ENCODE measurements at regions not wholly inside any gene's neighbourhood (a gene's known extent, or its start where the extent isn't known, plus 50 kb on each side); places are given as distances from the start of the nearest gene placed in this dataset.
A peak's percentile ranks its signal among the peaks of the same experiment; 100 is the strongest.

DNA sequence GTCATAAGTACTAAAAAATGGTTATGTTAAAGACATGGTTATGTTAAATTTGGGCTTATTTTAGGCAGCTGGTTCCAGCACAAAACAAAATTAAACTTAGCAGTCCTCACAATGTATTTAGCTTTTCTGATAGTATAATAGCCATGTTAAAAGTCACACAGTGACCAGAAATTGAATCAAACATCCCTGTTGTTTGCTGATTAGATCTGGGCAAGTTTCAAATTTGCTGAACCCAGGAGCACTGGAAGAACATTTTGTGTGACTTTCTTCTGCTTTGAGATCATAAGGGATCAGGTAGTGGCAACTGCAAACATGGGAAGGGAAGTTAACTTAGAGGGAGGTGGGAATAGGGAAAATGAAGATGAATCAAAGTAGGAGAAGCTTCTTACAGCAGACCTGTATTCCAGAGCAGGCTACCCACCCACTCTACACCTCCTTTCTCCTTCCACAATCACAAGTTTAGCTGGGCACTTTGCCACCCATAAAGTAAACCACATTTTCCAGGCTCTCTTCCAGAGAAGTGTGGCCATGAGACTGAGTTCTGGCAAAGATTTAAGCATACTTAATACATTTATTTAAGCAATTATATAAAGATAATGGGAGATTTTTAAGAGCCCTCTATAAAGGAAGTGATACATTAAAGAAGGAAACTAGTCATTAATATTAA lies 616.1 kb upstream of the LRATD1 start:
- Histone ChIP-seq H3K36me3 (ENCODE audit: insufficient read depth) (no peaks in the 10 kb centered on the region), H3K27ac (ENCODE audit: low read depth) (no peak overlapping the region), H3F3A (replicated peaks; ENCODE audit: low read depth) (no peaks in the 10 kb centered on the region), H3K9me2 (ENCODE audit: insufficient read depth) (no peaks in the 10 kb centered on the region), H3K79me2 (replicated peaks; ENCODE audit: insufficient read depth) (no peaks in the 10 kb centered on the region), H3K4me1 (ENCODE audit: insufficient read depth) (no peaks in the 10 kb centered on the region), H3K27me3 (ENCODE audit: insufficient read depth) (no peaks in the 10 kb centered on the region), H2AFZ (peak overlapping the region; percentile 76), H3K4me3 (no peak overlapping the region), H4K20me1 (replicated peaks; ENCODE audit: insufficient read depth) (no peaks in the 10 kb centered on the region), H3K4me2 (no peak overlapping the region)
- no peak for ATAC-seq
- TF ChIP-seq ETS1 (IDR thresholded peaks at IDR 0.05), result no peak
- no peak for TF ChIP-seq NANOG (IDR thresholded peaks at IDR 0.05; ENCODE audit: borderline replicate concordance)
- TF ChIP-seq JUNB (IDR thresholded peaks at IDR 0.05; ENCODE audit: unreplicated experiment), result no peak
- TF ChIP-seq CTCF (conservative IDR thresholded peaks at IDR 0.05; ENCODE audit: low read depth in 2 of 2), result no peak
- TF ChIP-seq, protein P1, sequence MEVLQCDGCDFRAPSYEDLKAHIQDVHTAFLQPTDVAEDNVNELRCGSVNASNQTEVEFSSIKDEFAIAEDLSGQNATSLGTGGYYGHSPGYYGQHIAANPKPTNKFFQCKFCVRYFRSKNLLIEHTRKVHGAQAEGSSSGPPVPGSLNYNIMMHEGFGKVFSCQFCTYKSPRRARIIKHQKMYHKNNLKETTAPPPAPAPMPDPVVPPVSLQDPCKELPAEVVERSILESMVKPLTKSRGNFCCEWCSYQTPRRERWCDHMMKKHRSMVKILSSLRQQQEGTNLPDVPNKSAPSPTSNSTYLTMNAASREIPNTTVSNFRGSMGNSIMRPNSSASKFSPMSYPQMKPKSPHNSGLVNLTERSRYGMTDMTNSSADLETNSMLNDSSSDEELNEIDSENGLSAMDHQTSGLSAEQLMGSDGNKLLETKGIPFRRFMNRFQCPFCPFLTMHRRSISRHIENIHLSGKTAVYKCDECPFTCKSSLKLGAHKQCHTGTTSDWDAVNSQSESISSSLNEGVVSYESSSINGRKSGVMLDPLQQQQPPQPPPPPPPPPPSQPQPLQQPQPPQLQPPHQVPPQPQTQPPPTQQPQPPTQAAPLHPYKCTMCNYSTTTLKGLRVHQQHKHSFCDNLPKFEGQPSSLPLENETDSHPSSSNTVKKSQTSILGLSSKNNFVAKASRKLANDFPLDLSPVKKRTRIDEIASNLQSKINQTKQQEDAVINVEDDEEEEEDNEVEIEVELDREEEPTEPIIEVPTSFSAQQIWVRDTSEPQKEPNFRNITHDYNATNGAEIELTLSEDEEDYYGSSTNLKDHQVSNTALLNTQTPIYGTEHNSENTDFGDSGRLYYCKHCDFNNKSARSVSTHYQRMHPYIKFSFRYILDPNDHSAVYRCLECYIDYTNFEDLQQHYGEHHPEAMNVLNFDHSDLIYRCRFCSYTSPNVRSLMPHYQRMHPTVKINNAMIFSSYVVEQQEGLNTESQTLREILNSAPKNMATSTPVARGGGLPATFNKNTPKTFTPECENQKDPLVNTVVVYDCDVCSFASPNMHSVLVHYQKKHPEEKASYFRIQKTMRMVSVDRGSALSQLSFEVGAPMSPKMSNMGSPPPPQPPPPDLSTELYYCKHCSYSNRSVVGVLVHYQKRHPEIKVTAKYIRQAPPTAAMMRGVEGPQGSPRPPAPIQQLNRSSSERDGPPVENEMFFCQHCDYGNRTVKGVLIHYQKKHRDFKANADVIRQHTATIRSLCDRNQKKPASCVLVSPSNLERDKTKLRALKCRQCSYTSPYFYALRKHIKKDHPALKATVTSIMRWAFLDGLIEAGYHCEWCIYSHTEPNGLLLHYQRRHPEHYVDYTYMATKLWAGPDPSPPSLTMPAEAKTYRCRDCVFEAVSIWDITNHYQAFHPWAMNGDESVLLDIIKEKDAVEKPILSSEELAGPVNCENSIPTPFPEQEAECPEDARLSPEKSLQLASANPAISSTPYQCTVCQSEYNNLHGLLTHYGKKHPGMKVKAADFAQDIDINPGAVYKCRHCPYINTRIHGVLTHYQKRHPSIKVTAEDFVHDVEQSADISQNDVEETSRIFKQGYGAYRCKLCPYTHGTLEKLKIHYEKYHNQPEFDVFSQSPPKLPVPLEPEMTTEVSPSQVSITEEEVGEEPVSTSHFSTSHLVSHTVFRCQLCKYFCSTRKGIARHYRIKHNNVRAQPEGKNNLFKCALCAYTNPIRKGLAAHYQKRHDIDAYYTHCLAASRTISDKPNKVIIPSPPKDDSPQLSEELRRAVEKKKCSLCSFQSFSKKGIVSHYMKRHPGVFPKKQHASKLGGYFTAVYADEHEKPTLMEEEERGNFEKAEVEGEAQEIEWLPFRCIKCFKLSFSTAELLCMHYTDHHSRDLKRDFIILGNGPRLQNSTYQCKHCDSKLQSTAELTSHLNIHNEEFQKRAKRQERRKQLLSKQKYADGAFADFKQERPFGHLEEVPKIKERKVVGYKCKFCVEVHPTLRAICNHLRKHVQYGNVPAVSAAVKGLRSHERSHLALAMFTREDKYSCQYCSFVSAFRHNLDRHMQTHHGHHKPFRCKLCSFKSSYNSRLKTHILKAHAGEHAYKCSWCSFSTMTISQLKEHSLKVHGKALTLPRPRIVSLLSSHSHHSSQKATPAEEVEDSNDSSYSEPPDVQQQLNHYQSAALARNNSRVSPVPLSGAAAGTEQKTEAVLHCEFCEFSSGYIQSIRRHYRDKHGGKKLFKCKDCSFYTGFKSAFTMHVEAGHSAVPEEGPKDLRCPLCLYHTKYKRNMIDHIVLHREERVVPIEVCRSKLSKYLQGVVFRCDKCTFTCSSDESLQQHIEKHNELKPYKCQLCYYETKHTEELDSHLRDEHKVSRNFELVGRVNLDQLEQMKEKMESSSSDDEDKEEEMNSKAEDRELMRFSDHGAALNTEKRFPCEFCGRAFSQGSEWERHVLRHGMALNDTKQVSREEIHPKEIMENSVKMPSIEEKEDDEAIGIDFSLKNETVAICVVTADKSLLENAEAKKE (CRISPR knock-in tag; IDR thresholded peaks at IDR 0.05), result no peak
- TF ChIP-seq POLR2AphosphoS5 (IDR thresholded peaks at IDR 0.05; ENCODE audit: low read depth), result no peak
- TF ChIP-seq STAT1 (IDR thresholded peaks at IDR 0.05; ENCODE audit: unreplicated experiment), result no peak
- TF ChIP-seq REST (IDR thresholded peaks at IDR 0.05; ENCODE audit: unreplicated experiment), result no peak
- no peak for TF ChIP-seq EZH2phosphoT487 (IDR thresholded peaks at IDR 0.05; ENCODE audit: unreplicated experiment)
- no peak for TF ChIP-seq EZH2 (IDR thresholded peaks at IDR 0.05; ENCODE audit: low read depth, unreplicated experiment)
- TF ChIP-seq CREB1 (CRISPR knock-in tag; IDR thresholded peaks at IDR 0.05; ENCODE audit: low read depth), result no peak
- TF ChIP-seq ZNF331 (CRISPR knock-in tag; IDR thresholded peaks at IDR 0.05; ENCODE audit: low read depth), result no peak
- no peak for TF ChIP-seq ZNF114 (CRISPR knock-in tag; IDR thresholded peaks at IDR 0.05)
- Mint-ChIP-seq H3K9me3 (no peaks in the 10 kb centered on the region; the same call in 1 of the 3 replicates), H3K4me1 (peaks cover 2% of the 10 kb centered on the region; the same call in 1 of the 3 replicates), H3K36me3 (ENCODE audit: low read depth) (no peaks in the 10 kb centered on the region), H3K4me3 (no peak overlapping the region), H3K27ac (peak overlapping the region; percentile 15; the same call in 1 of the 2 replicates), H3K27me3 (ENCODE audit: insufficient read depth, low read depth, poor library complexity) (peaks cover 2% of the 10 kb centered on the region)
- no peak for DNase-seq (ENCODE audit: low spot score)
